ENCODE measurements at regions not wholly inside any gene's neighbourhood (a gene's known extent, or its start where the extent isn't known, plus 50 kb on each side); places are given as distances from the start of the nearest gene placed in this dataset.

GRCh38 chr10:33732161-33732680 is 397.8 kb upstream of the NRP1 start:
- TF ChIP-seq, protein P1, sequence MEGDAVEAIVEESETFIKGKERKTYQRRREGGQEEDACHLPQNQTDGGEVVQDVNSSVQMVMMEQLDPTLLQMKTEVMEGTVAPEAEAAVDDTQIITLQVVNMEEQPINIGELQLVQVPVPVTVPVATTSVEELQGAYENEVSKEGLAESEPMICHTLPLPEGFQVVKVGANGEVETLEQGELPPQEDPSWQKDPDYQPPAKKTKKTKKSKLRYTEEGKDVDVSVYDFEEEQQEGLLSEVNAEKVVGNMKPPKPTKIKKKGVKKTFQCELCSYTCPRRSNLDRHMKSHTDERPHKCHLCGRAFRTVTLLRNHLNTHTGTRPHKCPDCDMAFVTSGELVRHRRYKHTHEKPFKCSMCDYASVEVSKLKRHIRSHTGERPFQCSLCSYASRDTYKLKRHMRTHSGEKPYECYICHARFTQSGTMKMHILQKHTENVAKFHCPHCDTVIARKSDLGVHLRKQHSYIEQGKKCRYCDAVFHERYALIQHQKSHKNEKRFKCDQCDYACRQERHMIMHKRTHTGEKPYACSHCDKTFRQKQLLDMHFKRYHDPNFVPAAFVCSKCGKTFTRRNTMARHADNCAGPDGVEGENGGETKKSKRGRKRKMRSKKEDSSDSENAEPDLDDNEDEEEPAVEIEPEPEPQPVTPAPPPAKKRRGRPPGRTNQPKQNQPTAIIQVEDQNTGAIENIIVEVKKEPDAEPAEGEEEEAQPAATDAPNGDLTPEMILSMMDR (conservative IDR thresholded peaks at IDR 0.05; ENCODE audit: low read depth, low read length), result no peak
- no peak for TF ChIP-seq EZH2 (IDR thresholded peaks at IDR 0.05; ENCODE audit: borderline replicate concordance, low read depth, low read length, poor library complexity, severe bottlenecking)
